HepG2 (cell line): ENCODE measurements at regions not wholly inside any gene's neighbourhood (a gene's known extent, or its start where the extent isn't known, plus 50 kb on each side); places are given as distances from the start of the nearest gene placed in this dataset.

Experiments
- ZSCAN12 ChIP-seq: sonication (generic); formaldehyde crosslinking; IDR thresholded peaks from 2 replicates; pipeline ENCODE4 v1.9.0; 2021; ENCODE audit warnings: mild to moderate bottlenecking, missing genetic modification reagents
- TF ChIP-seq, protein P1 (sequence below): sonication (generic); formaldehyde crosslinking; IDR thresholded peaks from 2 replicates; pipeline ENCODE4 v1.8.1; 2023; ENCODE audit warnings: mild to moderate bottlenecking, missing genetic modification reagents

DNA sequence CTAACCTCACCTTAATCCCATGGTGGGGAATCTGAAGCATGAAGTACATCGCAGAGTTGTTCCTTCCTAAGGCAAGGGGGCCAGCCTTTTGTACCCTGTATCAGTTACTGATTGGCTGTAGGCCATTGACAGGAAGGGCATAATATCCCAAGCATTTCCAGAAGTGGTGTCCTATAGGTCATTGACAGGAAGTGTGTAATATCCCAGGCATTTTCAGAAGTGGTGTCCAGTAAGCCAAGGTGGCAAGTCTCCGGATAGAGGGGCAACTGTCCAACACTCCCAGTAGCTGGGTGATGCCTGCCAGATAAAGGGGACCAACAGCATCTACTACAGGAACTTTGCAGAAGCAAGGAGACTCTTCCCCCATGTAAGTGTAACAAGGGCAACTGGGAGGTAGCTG, 52.1 kb upstream of the MYRIP start (continued):
- TF ChIP-seq ZSCAN12 (CRISPR knock-in tag) = no peak
- TF ChIP-seq, protein P1, sequence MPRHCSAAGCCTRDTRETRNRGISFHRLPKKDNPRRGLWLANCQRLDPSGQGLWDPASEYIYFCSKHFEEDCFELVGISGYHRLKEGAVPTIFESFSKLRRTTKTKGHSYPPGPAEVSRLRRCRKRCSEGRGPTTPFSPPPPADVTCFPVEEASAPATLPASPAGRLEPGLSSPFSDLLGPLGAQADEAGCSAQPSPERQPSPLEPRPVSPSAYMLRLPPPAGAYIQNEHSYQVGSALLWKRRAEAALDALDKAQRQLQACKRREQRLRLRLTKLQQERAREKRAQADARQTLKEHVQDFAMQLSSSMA (CRISPR knock-in tag) = no peak
